Neuronal stem cell (in vitro differentiated cells): ENCODE measurements at regions not wholly inside any gene's neighbourhood (a gene's known extent, or its start where the extent isn't known, plus 50 kb on each side); places are given as distances from the start of the nearest gene placed in this dataset.
A peak's percentile ranks its signal among the peaks of the same experiment; 100 is the strongest.

Experiments
- DNase-seq: peaks from one replicate; pipeline ENCODE4 v3.0.0-alpha.2; 2013; ENCODE audit warnings: low spot score
- H2AFZ ChIP-seq: one replicate; pipeline ENCODE4 v1.6.1; 2013; ENCODE audit warnings: mild to moderate bottlenecking, low read length, inconsistent platforms
- H2AK5ac ChIP-seq: 2 replicates; pipeline ENCODE4 v1.6.1; 2013; ENCODE audit warnings: low read depth, mild to moderate bottlenecking, inconsistent platforms, low read length, moderate library complexity, mixed read lengths
- H2BK120ac ChIP-seq: 2 replicates; pipeline ENCODE4 v1.6.1; 2013; ENCODE audit warnings: low read depth, mild to moderate bottlenecking, inconsistent platforms, low read length, moderate library complexity, mixed read lengths
- H2BK12ac ChIP-seq: one replicate; pipeline ENCODE4 v1.6.1; 2013; ENCODE audit warnings: low read length, inconsistent platforms
- H2BK15ac ChIP-seq: 2 replicates; pipeline ENCODE4 v1.6.1; 2013; ENCODE audit warnings: mild to moderate bottlenecking, low read length, inconsistent platforms, mixed read lengths
- H2BK5ac ChIP-seq: one replicate; pipeline ENCODE4 v1.6.1; 2013; ENCODE audit warnings: inconsistent platforms, mild to moderate bottlenecking, low read length, moderate library complexity
- H3K14ac ChIP-seq: one replicate; pipeline ENCODE4 v1.6.1; 2013; ENCODE audit warnings: low read length, inconsistent platforms
- H3K18ac ChIP-seq: 2 replicates; pipeline ENCODE4 v1.6.1; 2013; ENCODE audit warnings: low read length, inconsistent platforms
- H3K23ac ChIP-seq: 2 replicates; pipeline ENCODE4 v1.6.1; 2013; ENCODE audit warnings: low read depth, mild to moderate bottlenecking, mixed read lengths, low read length, inconsistent platforms; ENCODE audit not compliant: poor library complexity
- H3K27ac ChIP-seq: replicated peaks from 3 replicates; pipeline ENCODE4 v1.5.1; 2013; ENCODE audit warnings: low read length, inconsistent platforms
- H3K27me3 ChIP-seq, 3 experiments: 2 replicates each; pipeline ENCODE4 v1.6.1; 2013; ENCODE audit warnings: low read length in 3 of 3, mild to moderate bottlenecking in 2 of 3, inconsistent platforms in 1 of 3, low read depth in 1 of 3, mixed read lengths in 1 of 3, moderate library complexity in 1 of 3; ENCODE audit not compliant: control insufficient read depth in 3 of 3, insufficient read depth in 3 of 3
- H3K36me3 ChIP-seq, 2 donors: replicated peaks in 1 of 2; 2 replicates each; pipeline ENCODE4 v1.6.1; 2013; ENCODE audit warnings: low read length in 2 of 2; ENCODE audit not compliant: control insufficient read depth in 2 of 2, insufficient read depth in 2 of 2
- H3K4ac ChIP-seq: 2 replicates; pipeline ENCODE4 v1.6.1; 2013; ENCODE audit warnings: inconsistent platforms, mild to moderate bottlenecking, low read length, moderate library complexity
- H3K4me1 ChIP-seq, 2 donors: 1 replicate in 1 of 2; 2 replicates in 1 of 2; pipeline ENCODE4 v1.6.1; 2013; ENCODE audit warnings: low read length in 2 of 2, low read depth in 1 of 2; ENCODE audit not compliant: control insufficient read depth in 2 of 2, insufficient read depth in 1 of 2
- H3K4me2 ChIP-seq: one replicate; pipeline ENCODE4 v1.6.1; 2013; ENCODE audit warnings: mild to moderate bottlenecking, low read length, inconsistent platforms; ENCODE audit not compliant: insufficient read depth, poor library complexity, severe bottlenecking
- H3K4me3 ChIP-seq, 2 donors: 2 replicates each; pipeline ENCODE4 v1.5.1; 2013; ENCODE audit warnings: low read length in 2 of 2, mild to moderate bottlenecking in 2 of 2, inconsistent platforms in 1 of 2, moderate library complexity in 1 of 2
- H3K79me1 ChIP-seq: one replicate; pipeline ENCODE4 v1.6.1; 2013; ENCODE audit warnings: low read depth, mild to moderate bottlenecking, inconsistent platforms, low read length, moderate library complexity
- H3K9ac ChIP-seq: one replicate; pipeline ENCODE4 v1.6.1; 2013; ENCODE audit warnings: mild to moderate bottlenecking, low read depth, low read length, inconsistent platforms; ENCODE audit not compliant: poor library complexity
- H3K9me3 ChIP-seq, 2 donors: replicated peaks in 1 of 2; 2 replicates each; pipeline versions ENCODE3 to v1.6.1; 2013; ENCODE audit warnings: low read length in 2 of 2, mild to moderate bottlenecking in 2 of 2, inconsistent platforms in 1 of 2, low read depth in 1 of 2, mixed read lengths in 1 of 2, moderate library complexity in 1 of 2; ENCODE audit not compliant: control insufficient read depth in 2 of 2, insufficient read depth in 1 of 2
- H4K8ac ChIP-seq: one replicate; pipeline ENCODE4 v1.6.1; 2013; ENCODE audit warnings: low read depth, mild to moderate bottlenecking, inconsistent platforms, low read length, moderate library complexity
- H4K91ac ChIP-seq: one replicate; pipeline ENCODE4 v1.6.1; 2013; ENCODE audit warnings: low read length, low read depth, mild to moderate bottlenecking, inconsistent platforms; ENCODE audit not compliant: poor library complexity
- WGBS, 2 donors: extraction: QIAGEN DNeasy Blood & Tissue Kit; methylation state at CpG; one replicate each; pipeline ENCODE4 v1.1.7; 2013; ENCODE audit warnings: missing lambda C conversion rate in 2 of 2, mixed read lengths in 1 of 2; ENCODE audit not compliant: insufficient read length in 2 of 2, insufficient replicate concordance in 1 of 2; ENCODE audit errors: extremely low coverage in 2 of 2; 5-methylcytosine and 5-hydroxymethylcytosine counted together

DNA sequence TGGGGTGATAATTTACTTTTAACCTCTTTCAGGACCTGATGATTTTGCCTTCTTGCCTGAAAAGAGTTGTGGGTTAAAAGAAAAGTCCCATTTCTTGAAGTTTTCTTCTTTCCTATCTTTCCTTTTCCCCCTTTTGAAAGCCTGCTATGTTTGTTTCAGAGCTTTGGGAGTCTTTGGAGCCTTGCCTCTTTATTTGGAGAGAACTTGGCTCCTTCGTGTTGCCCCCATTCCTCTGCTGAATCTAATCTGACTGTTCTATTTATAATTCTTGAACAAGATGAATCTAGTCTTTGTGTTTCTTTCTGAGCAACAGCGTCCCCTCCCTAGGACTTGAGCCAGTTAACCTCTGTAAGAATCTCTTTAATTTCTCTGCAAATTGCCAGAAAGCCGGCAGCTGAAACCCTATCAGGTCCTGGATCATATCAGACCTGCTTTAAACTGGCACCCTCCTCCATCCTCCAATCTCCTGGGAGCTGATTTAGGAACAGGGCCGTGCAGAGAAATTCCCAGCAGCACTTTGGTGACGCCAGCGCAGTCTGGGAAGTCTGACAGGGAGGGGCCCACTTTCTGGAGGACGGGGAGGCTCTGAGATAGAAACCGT is 289.1 kb upstream of the SORL1-AS1 start:
- H2AFZ ChIP-seq = peak overlapping the region; percentile 11
- no peak overlapping the region for H3K4ac ChIP-seq
- no peak overlapping the region for H3K4me2 ChIP-seq
- no peak overlapping the region for H3K18ac ChIP-seq
- no peak overlapping the region for H4K8ac ChIP-seq
- H3K9me3 ChIP-seq = peaks cover 0 to 5% of the 10 kb centered on the region in 2 donors
- H3K23ac ChIP-seq = no peak overlapping the region
- H4K91ac ChIP-seq = no peak overlapping the region
- H2BK120ac ChIP-seq = no peak overlapping the region
- H2BK15ac ChIP-seq = no peak overlapping the region
- H2BK5ac ChIP-seq = no peak overlapping the region
- no peaks in the 10 kb centered on the region for H3K36me3 ChIP-seq
- no peak overlapping the region for H3K9ac ChIP-seq
- H3K27me3 ChIP-seq = no peaks in the 10 kb centered on the region
- no peak overlapping the region for H3K14ac ChIP-seq
- no peaks in the 10 kb centered on the region for H3K4me1 ChIP-seq
- H2AK5ac ChIP-seq = no peak overlapping the region
- no peak overlapping the region for H3K27ac ChIP-seq
- DNase-seq = no peak
- no peaks in the 10 kb centered on the region for H3K79me1 ChIP-seq
- no peak overlapping the region for H2BK12ac ChIP-seq
- no peak overlapping the region for H3K4me3 ChIP-seq
- WGBS, 2 donors = no CpG with 5 or more reads among the region's 8 CpGs

GRCh38 chr11:121741351-121741760 is 288.6 kb upstream of the SORL1-AS1 start:
- H3K4me2 ChIP-seq = no peak overlapping the region
- DNase-seq = no peak
- H3K23ac ChIP-seq = no peak overlapping the region
- H3K27ac ChIP-seq = no peak overlapping the region
- H3K4me3 ChIP-seq = no peak overlapping the region
- H3K36me3 ChIP-seq = no peaks in the 10 kb centered on the region
- H2AFZ ChIP-seq = no peak overlapping the region
- H2BK12ac ChIP-seq = no peak overlapping the region
- H3K14ac ChIP-seq = no peak overlapping the region
- WGBS, 2 donors = no CpG with 5 or more reads among the region's 5 CpGs
- no peaks in the 10 kb centered on the region for H3K79me1 ChIP-seq
- H3K27me3 ChIP-seq = no peaks in the 10 kb centered on the region
- no peak overlapping the region for H2BK15ac ChIP-seq
- H3K4ac ChIP-seq = no peak overlapping the region
- H4K8ac ChIP-seq = no peak overlapping the region
- H2BK5ac ChIP-seq = no peak overlapping the region
- H3K18ac ChIP-seq = no peak overlapping the region
- no peaks in the 10 kb centered on the region for H3K4me1 ChIP-seq
- no peak overlapping the region for H2BK120ac ChIP-seq
- H2AK5ac ChIP-seq = no peak overlapping the region
- H3K9ac ChIP-seq = no peak overlapping the region
- H3K9me3 ChIP-seq = peaks cover 0 to 5% of the 10 kb centered on the region in 2 donors
- no peak overlapping the region for H4K91ac ChIP-seq

- Histone ChIP-seq H3K14ac (no peak overlapping the region), H3K27me3 (no peaks in the 10 kb centered on the region), H2BK15ac (no peak overlapping the region), H3K27ac (no peak overlapping the region), H3K4ac (no peak overlapping the region), H3K9me3 (peaks cover 0 to 5% of the 10 kb centered on the region in 2 donors), H3K79me1 (no peaks in the 10 kb centered on the region), H2BK12ac (no peak overlapping the region), H3K36me3 (no peaks in the 10 kb centered on the region), H4K8ac (no peak overlapping the region), H2AFZ (no peak overlapping the region), H3K4me1 (no peaks in the 10 kb centered on the region), H3K18ac (no peak overlapping the region), H3K4me3 (no peak overlapping the region), H3K9ac (no peak overlapping the region), H3K4me2 (no peak overlapping the region), H2BK120ac (no peak overlapping the region), H2AK5ac (no peak overlapping the region), H2BK5ac (no peak overlapping the region), H4K91ac (no peak overlapping the region), H3K23ac (no peak overlapping the region)
- DNase-seq = no peak
- no CpG with 5 or more reads among the region's 1 CpG for WGBS, 2 donors
These were observed 288.1 kb upstream of the SORL1-AS1 start for GRCh38 chr11:121740902-121741301.

- no peaks in the 10 kb centered on the region for H3K9me3 ChIP-seq
- H3K14ac ChIP-seq = no peak overlapping the region
- H3K18ac ChIP-seq = no peak overlapping the region
- no peaks in the 10 kb centered on the region for H3K36me3 ChIP-seq
- no CpG with 5 or more reads among the region's 1 CpG for WGBS, 2 donors
- H2BK120ac ChIP-seq = no peak overlapping the region
- H3K4me2 ChIP-seq = no peak overlapping the region
- no peak overlapping the region for H3K27ac ChIP-seq
- DNase-seq = no peak
- no peak overlapping the region for H3K9ac ChIP-seq
- no peaks in the 10 kb centered on the region for H3K79me1 ChIP-seq
- H2BK5ac ChIP-seq = no peak overlapping the region
- H3K23ac ChIP-seq = no peak overlapping the region
- no peak overlapping the region for H4K91ac ChIP-seq
- no peak overlapping the region for H2AFZ ChIP-seq
- H3K4me3 ChIP-seq = no peak overlapping the region
- H2BK15ac ChIP-seq = no peak overlapping the region
- no peaks in the 10 kb centered on the region for H3K4me1 ChIP-seq
- no peak overlapping the region for H4K8ac ChIP-seq
- no peak overlapping the region for H2AK5ac ChIP-seq
- no peak overlapping the region for H2BK12ac ChIP-seq
- H3K4ac ChIP-seq = no peak overlapping the region
- H3K27me3 ChIP-seq = no peaks in the 10 kb centered on the region
These were observed 281.1 kb upstream of the SORL1-AS1 start for GRCh38 chr11:121733858-121734257.
